Globus pallidus (tissue), 1 donor: ENCODE measurements at regions not wholly inside any gene's neighbourhood (a gene's known extent, or its start where the extent isn't known, plus 50 kb on each side); places are given as distances from the start of the nearest gene placed in this dataset.
A peak's percentile ranks its signal among the peaks of the same experiment; 100 is the strongest.

Experiments
- DNase-seq: peaks from one replicate; pipeline ENCODE4 v3.0.0-alpha.2; 2015; ENCODE audit warnings: low spot score

DNA sequence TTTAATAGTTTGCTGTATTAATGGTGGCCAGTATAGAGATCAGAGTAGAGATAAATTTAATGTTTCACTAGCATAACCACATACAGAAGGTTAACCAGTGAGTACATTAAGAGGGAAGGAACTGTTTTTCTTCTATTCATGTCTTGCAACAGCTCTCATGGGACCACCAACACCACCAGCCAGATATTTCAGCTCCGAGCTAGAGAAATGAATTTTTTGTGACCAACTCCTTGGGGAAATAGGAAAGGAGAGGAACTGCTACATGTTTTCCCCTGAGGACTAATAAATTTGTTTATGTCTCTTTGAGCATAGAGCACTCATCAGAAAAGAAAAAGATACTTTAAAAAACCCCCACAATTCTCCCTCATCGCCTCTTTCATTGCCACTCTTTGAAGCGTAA lies 247.5 kb downstream of the MBNL1 start:
- DNase-seq: no peak

DNA sequence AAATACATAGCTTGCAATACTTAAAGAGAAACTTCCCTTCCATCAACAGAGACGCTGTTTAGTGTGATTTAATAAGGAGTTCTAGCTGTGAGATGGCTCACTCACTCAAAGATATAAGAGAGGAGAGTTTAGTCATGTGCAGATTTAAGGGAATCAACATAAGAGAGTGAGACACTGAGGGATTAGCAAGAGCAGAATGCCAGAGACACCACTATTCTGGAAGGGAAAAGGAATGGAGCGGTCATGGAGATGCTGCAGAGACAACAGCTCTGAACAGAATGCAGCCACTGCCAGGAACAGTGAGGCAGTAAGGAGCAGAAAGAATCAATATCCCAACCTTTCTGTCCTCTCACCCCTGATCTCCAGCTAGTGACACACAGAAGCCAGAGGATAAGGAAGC lies 248.8 kb downstream of the MBNL1 start:
- no peak for DNase-seq

DNA sequence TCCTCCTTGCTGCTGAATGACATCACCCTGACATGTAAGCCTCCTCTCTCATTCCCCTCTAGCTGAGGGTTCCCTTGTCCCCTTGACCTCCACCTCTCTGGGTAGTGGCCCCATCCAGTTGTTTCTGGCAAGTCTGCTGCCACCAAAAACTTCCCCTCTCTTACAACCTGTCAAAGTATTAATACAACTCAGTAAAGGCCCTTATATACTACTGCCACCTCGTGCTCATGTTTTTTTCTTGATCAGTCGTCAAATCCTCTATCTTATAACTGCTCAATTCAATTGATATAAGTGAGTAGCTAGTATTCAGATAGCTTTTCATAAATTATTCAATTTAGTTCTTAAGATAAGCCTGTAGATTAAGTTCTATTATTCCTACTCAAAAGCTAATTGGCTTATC lies 249.6 kb downstream of the MBNL1 start:
- no peak for DNase-seq

DNA sequence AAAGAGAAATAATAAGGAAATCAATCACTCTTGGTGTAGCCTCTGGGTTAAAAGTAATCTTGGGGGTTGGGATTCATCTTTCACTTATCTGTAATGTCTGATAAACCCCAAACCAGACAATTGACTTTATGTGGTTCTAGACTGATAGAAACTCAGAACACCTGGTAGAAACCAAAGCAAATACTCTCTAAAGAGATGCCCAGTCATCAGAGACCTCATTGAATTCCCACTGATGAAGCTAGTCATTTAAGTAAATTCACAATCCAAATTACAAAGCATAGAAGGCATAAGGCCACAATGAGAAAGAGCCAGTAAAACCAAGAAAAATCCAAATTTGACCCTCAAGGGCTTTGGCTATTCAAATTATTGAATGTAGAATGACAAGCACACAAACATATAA lies 250.6 kb downstream of the MBNL1 start:
- DNase-seq: no peak

DNA sequence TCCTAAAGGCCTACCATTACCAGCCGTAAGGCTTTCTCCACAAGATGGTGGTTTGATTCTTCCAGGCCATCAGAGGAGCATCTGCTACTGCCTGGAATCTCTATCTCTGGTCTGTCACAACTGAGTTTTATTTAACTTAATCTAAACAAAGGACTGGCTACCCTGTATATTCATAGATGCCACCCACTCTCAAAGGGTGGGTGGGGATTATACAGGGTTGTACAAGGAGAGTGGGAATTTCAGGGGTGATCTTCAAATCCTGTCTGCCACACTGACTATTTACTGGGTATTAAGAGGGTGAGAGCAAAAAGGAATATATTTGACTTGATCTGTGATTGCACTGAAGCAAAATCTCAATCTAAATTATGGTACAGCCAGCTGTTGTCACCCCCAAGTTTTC lies 253.3 kb downstream of the MBNL1 start:
- no peak for DNase-seq

DNA sequence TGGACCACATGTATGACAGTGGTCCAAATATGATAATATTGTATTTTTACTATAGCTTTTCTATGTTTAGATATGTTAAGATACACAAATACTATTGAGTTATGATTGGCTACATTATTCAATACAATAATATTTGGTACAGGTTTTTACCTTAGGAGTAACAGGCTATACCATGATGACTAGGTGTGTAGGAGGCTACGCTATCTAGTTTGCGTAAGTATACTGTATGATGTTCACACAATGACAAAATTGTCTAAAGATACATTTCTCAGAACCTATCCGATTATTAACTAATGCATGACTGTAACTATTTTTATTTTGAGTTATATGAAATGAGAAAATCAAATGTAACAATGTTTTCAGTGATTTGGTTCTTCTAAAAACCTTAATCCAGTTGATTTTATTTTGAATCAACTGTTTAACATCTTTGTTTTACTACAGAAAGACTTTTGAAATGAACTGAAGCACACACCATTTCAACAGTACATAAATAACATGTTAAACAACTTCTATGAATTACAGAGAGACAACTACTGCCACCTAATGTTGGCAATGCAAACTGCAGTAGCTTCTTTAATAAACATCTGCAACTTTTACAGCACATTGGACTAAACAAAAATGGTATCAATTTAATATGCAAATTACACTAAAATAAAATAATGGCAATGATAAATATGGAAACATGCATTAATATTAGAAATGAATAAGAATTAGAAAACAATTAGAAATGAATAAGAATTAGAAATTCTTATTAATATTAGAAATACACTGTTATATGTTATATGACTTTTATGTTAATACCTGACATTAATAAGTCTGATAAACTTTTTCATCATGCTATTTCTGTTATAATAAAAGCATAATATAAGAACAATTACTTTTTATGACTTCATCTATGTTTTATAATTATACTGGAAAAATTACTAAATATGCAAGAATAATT lies 255.7 kb downstream of the MBNL1 start:
- peak; percentile 52 for DNase-seq

DNA sequence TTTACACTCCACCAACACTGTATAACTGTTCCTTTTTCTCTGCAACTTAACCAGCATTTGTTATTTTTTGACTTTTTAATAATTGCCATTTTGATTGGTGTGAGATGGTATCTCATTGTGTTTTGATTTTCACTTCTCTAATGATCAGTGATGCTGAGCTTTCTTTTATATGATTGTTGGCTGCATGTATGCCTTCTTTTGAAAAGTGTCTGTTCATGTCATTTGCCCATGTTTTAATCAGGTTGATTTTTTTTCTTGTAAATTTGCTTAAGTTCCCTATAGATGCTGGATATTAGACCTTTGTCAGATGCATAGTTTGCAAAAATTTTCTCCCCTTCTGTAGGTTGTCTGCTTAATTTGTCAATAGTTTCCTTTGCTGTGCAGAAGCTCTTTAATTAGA lies 263.0 kb downstream of the MBNL1 start:
- DNase-seq: no peak

DNA sequence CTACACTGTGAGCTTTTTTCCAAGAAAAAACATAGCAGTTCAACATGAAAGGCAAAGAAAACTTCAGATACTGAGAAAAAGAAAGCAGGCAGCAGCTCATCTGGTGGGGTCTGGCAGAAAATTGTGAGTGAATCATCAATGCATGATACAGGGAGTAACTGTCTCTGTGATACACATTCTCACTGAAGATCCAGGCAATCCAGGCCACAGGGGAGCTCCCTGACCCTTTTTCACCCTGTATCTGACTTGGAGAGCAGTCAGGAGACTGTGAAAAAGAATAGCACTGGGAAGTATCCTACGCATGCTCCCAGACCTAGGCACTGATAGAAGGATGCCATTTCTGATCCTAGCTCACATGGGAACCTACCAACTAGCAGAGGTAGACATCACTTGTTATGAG lies 269.8 kb downstream of the MBNL1 start:
- no peak for DNase-seq

DNA sequence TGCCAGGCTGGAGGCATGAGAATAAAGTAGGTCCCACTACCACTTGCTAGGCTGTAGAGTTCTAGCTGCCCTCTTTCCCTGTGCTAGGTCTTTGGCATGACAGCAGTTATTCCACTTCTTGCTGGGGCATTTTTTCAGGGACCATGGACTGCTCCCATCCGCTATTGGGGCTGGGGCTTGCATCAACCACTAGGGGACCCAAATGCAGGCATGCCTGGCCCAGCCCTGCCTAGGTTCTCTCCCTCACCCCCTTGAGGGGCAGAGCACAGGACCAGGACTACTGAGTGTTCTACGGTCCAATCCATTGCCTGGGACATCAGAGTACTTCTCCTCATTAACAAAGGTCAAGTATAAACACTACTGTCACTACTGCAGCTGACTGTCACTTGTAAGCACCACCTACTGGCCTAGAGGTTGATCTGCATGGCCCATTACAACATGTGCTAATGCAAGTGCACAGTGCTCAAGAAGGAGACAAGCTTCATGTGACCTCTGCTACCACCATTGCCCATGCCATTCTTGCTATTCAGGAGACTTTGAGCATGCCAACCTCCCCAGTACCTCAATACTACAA lies 270.5 kb downstream of the MBNL1 start:
- DNase-seq: no peak

DNA sequence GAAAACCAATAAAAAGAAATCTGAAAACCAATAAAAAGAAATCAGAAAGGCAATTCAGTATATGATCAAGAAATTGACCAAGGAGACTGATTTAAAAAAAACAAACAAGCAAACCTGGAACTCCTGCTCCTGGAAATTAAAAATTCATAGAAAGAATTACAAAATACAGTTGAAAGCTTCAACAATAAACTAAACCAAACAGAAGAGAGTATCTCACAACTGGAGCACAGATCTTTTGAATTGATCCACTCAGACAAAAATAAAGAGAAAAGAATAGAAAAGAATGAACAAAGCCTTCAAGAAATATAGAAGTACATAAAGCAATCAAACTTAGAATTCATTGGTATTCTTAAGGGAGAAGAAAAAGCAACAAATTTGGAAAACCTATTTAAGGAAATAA lies 271.4 kb downstream of the MBNL1 start:
- no peak for DNase-seq

DNA sequence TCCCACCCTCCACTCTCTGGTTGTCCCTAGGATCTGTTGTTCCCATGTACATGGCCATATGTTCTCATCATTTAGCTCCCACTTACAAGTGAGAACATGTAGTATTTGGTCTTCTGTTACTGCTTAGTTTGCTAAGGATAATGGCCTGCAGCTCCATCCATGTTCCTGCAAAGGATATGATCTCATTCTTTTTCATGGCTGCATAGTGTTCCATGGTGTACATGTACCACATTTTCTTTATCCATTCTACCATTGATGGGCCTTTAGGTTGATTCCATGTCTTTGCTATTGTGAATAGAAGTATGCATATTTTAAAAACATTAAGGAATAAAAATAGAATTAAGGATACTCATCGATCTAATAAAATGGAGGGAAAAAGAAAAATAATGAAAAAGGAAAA lies 278.4 kb downstream of the MBNL1 start:
- DNase-seq: no peak

DNA sequence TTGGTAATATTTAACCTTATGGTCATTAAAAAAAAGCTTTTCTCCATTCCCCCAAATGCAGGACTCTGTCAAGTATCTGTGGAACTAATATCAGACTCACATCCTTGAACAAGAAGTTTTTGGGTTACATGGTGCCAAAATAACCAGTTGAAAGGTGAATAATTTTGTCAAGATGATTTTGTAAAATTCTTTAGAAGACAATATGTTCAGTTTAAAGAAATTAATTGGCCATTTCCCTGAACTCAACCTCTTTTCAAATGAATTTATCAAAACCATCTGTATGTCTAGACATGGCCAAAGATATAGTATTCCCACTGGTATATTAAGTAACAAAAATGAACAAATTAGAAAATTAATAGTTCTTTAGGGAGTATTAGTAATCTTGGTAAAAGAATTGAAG lies 280.5 kb downstream of the MBNL1 start:
- DNase-seq: no peak

DNA sequence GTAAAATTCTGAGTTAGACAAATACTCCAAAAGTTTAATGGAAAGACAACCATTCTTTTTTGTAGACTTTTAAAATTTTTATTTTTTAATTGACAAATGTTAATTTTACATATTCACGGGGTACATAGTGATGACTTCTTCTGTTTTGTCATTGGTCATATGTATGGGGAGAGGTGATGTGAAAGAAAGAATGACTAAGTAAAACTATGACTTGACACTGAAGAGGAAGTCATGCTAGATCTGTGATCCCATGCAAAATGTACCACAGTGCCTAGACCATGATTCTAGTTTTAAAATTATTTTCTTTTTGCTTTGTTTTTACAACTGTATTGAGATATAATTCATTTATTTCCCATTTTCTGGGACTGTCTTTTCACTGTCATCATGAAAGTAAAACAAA lies 281.6 kb downstream of the MBNL1 start:
- no peak for DNase-seq

DNA sequence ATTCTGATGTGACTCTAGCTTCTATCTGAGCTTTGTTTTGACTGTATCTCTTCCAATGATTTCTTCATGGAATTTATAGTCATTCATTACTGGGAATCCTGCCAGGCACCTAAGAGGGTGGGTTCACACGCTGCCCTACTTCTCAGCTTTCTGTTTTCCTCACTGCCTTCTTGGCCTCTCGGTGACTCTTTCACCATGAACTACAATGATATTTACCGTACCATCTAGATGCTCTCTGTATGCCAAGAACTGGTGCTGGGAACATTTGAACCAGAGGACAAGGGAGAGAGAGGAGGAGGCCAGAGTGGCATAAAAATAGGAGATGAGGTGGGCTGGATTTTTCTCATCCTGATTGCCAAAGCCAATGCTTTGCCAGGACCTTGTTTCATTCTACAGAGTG lies 280.0 kb upstream of the P2RY1 start:
- no peak for DNase-seq

DNA sequence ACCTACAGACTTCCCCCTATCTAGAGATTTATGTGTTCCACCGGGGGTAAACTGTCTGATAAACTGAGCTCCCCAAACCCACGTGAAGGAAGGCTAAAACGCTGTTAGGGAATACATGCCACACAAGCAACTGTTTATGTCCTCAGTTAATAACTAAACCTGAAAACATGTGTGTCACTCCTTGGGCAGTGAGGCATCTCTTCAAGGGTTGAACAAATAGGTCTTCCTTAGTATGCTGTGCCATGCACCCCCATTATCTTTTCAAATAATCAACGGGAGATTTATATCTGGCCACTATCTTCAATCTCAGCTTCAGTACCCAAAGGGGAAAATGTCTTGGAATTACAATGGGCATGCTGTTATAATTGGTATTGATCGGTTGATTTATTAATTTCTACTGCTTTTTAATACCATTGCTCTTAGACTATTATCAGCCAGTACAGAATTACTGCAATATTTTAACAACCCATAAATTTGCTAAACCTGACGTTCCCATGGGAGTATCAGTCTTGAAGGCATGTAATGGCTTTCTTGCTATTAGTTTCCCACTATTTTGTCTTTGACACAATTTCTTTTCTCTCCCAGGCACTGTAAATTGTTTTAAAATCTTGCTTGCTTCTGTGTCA lies 279.2 kb upstream of the P2RY1 start:
- DNase-seq: no peak

DNA sequence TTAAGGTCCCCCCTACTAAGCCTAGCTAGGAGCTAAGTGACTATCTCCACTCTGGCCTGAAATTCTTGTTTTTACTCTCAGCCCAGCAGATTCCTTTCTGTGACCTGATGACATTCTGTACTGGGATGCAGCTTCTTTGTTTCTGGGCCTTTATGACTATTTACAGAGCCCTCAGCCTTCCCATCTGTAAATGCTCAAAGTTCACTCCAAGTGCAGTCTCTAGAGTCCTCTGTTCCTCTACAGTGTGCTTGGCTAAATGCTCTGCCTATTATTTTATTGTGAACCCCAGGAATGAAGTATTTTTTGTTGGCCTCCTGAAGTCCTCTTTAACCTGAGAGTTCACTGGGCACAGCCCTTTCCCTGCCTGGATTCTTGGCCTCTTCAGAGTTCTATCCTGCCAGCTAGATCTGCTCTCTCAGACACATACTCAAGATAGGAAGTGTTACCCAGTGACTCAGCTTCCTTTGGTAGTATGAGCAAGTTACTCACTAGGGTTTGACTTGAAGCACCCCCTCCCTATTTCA lies 278.1 kb upstream of the P2RY1 start:
- DNase-seq: no peak

DNA sequence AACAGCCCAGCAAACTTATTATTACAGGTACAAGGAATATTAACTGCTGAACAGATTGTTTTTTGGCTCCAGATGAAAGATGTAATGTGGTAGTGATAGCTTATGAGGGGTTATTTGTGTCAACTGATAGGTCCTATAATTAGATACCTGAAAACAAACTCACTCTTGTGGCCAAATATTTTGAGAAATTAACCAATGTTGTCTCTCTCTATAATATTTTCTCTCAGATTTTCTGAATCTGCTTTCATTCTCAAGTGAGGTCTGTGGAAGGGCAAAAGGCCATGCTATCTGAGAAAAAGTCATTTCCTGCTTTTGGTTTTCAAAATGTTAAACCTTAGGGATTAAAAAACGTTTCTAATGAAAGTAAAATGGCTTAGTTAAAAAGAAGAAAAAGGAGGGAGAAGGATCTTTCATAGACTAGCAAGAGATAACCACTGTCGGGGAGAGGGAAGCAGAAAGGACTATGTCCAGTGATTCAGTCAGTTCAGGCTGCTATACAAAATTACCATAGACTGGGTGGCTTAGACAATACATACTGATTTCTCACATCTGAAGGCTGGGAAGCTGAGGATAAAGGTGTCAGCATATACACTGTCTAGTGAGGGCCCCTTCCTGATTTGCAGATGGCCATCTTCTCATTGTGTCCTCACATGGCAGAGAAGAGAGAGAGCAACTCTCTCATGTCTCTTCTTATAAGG lies 277.5 kb upstream of the P2RY1 start:
- DNase-seq: no peak

DNA sequence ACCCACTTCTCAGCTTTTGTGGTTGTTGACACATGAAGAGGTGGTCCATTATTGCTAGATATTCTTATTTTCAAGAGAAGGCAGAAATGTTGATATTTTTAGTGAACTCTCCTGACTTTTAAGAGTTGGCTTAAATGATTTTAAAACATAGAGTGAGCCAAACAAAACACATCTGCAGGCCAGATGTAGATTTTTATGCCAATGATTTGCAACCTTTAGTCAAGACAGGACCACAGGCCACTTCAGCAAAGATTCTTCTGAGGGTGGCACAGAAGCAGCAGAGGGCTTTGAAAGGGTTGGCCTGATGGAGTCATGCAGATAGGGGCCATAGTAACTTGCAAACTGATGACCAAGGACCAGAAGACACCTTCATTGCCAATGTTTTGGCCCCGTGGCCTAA lies 276.5 kb upstream of the P2RY1 start:
- DNase-seq: no peak

DNA sequence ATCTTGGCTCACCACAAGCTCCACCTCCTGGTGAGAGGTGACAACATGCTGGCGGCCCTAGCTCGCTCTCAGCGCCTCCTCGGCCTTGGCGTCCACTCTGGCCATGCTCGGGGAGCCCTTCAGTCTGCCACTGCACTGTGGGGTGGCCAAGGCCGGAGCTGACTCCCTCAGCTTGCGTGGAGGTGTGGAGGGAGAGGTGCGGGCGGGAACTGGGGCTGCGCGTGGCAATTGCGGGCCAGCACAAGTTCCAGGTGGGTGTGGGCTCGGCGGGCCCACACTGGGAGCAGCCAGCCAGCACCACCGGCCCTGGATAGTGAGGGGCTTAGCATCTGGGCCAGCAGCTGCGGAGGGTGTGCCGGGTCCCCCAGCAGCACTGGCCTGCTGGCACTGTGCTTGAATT lies 275.7 kb upstream of the P2RY1 start:
- no peak for DNase-seq

DNA sequence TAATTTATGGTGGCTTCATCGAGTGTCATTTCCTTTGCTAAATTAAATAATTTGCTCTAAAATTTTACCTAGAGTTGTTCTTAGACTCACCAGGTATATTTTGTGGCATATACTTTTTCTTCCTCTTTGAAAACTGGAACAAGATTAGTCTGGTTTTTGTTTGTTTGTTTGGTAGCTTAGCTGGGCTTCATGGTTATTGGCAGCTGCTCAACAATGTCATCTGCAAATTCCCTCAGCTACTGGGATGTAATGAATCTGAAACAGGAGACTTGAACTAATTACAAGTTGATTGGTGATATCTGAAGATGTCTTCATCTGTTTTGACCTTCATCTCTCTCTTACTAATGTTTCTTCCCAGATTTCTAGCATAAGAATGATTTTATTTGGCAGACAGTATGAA lies 270.5 kb upstream of the P2RY1 start:
- DNase-seq: no peak

DNA sequence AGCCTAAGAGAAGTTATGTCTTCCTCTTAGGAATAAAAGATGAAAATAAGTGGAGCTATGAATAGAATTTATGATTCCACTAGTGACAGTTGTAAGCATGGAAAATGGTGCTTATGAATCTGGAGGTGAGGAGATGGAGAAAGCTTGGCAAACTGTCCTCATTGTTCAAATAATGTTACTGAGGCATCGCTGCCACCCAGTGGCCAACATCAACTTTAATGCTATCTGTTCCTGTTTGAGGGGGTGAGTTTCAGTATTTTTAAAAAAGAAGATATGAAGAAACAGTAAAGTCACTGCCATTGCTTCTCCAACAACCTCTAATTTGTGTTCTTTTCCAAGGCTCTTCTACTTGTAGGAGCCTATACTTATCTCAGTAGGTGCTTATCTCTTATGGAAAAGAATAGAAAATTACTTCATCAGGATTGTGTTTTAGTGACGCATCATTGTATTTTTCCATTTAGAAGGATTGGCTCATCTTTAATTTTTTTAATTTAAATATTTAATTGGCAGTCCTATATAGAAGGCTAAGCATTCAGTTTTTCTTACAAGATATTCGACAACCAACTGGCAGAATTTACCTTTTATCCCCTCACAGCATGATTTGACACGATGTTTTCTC lies 260.4 kb upstream of the P2RY1 start:
- DNase-seq: peak; percentile 79

DNA sequence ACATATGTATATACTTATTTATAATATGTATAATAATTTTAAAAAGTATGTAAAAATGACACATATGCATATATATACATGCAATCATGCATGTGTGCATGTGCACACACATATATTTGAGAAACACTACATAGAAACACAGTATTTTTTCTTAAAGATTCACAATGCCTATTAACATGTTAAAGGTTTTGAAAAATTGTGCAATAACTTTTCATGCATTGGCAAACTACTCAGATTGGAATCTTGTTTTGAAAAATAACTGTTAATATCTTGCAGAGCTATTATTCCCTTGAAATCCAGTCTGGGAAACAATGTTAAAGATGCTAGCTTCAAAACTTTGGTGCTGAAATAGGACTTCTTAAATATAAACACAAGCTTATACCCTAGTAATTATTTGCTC lies 256.2 kb upstream of the P2RY1 start:
- no peak for DNase-seq
